ENCODE measurements at regions not wholly inside any gene's neighbourhood (a gene's known extent, or its start where the extent isn't known, plus 50 kb on each side); places are given as distances from the start of the nearest gene placed in this dataset.

- H3K4me2 ChIP-seq (ENCODE audit: insufficient read depth, insufficient read length, low read length): no peak overlapping the region
- H2BK15ac ChIP-seq (ENCODE audit: low read depth, low read length): no peak overlapping the region
- no peak overlapping the region for H3K4ac ChIP-seq (ENCODE audit: low read depth, low read length)
- H4K5ac ChIP-seq (ENCODE audit: insufficient read length, low read depth, low read length): no peak overlapping the region
- H3K18ac ChIP-seq (ENCODE audit: insufficient read length, low read depth, low read length): no peak overlapping the region
- H3K27me3 Mint-ChIP-seq (ENCODE audit: low read depth): no peaks in the 10 kb centered on the region
- no peak overlapping the region for H2AFZ ChIP-seq (ENCODE audit: low read length)
- H3K79me2 ChIP-seq (ENCODE audit: insufficient read depth, low read length): no peaks in the 10 kb centered on the region
- H4K91ac ChIP-seq (ENCODE audit: insufficient read length, low read depth, low read length): no peak overlapping the region
- no peak for TF ChIP-seq CTCF (conservative IDR thresholded peaks at IDR 0.05)
- no peak overlapping the region for H4K8ac ChIP-seq (replicated peaks; ENCODE audit: insufficient read length, low read depth, low read length)
- no peaks in the 10 kb centered on the region for H3K27me3 ChIP-seq (ENCODE audit: insufficient read depth, low read length)
- no peak overlapping the region for H2BK20ac ChIP-seq (ENCODE audit: low read depth, low read length, poor library complexity, severe bottlenecking)
- no peaks in the 10 kb centered on the region for H3K4me1 ChIP-seq (ENCODE audit: insufficient read depth, low read length)
- H3K4me1 Mint-ChIP-seq: no peaks in the 10 kb centered on the region
- no peaks in the 10 kb centered on the region for H3K79me1 ChIP-seq (ENCODE audit: insufficient read depth, low read depth, low read length, poor library complexity, severe bottlenecking)
- no CpG with 5 or more reads among the region's 4 CpGs for WGBS (ENCODE audit: extremely low coverage, insufficient read length, low lambda C conversion rate)
- H3K56ac ChIP-seq (ENCODE audit: insufficient read length, low read depth, low read length): no peak overlapping the region
- DNase-seq: no peak
- no peak overlapping the region for H3K9ac ChIP-seq (ENCODE audit: extremely low read depth, insufficient read length, low read length)
- no peak overlapping the region for H3K27ac Mint-ChIP-seq
- H4K20me1 ChIP-seq (ENCODE audit: control insufficient read depth, insufficient read depth, insufficient read length): no peaks in the 10 kb centered on the region
- H2BK120ac ChIP-seq (ENCODE audit: low read depth, low read length, poor library complexity, severe bottlenecking): no peak overlapping the region
- H3K27ac ChIP-seq (ENCODE audit: insufficient read length, low read depth, low read length): no peak overlapping the region
- no peak overlapping the region for H3K4me3 Mint-ChIP-seq
- peaks cover 0 to 3% of the 10 kb centered on the region in 2 experiments; a peak in 2 of 5 replicates for H3K9me3 Mint-ChIP-seq
- H3T11ph ChIP-seq (ENCODE audit: low read length): no peak overlapping the region
- no peak overlapping the region for H3K14ac ChIP-seq (ENCODE audit: insufficient read depth, low read length)
- H2BK5ac ChIP-seq (ENCODE audit: insufficient read length, low read length): no peak overlapping the region
- H3K23me2 ChIP-seq (ENCODE audit: insufficient read length, low read depth, low read length, poor library complexity, severe bottlenecking): no peaks in the 10 kb centered on the region
- no peak overlapping the region for H2BK12ac ChIP-seq (ENCODE audit: insufficient read length, low read depth, low read length)
- no peak overlapping the region for H3K23ac ChIP-seq (ENCODE audit: insufficient read length, low read depth, low read length)
- no peaks in the 10 kb centered on the region for H3K9me3 ChIP-seq (ENCODE audit: control insufficient read depth, low read depth, low read length)
- H2AK5ac ChIP-seq (ENCODE audit: insufficient read length, low read length): no peak overlapping the region
- H3K36me3 Mint-ChIP-seq (ENCODE audit: insufficient read depth in 1 of 3, low read depth in 3 of 3): no peaks in the 10 kb centered on the region
These were observed 201.8 kb upstream of the AGR3 start for GRCh38 chr7:17083392-17084165.
